DMS 273 treated with DMSO at 0.1 percent for 48 hours (cell line): ENCODE measurements at regions not wholly inside any gene's neighbourhood (a gene's known extent, or its start where the extent isn't known, plus 50 kb on each side); places are given as distances from the start of the nearest gene placed in this dataset.

Experiments used
- DNase-seq: peaks from one replicate; lab custom pipeline; 2025; lab: John Stamatoyannopoulos, UW

GRCh38 chr18:70454704-70455322, 166.0 kb downstream of the SOCS6 start:
- DNase-seq: no peak

GRCh38 chr18:70453058-70453775, 164.4 kb downstream of the SOCS6 start:
- no peak for DNase-seq

GRCh38 chr18:70452501-70452900, 163.7 kb downstream of the SOCS6 start:
- DNase-seq: no peak

- DNase-seq: peak; percentile 1
Observed at GRCh38 chr18:70450426-70451253, 161.8 kb downstream of the SOCS6 start.

GRCh38 chr18:70448588-70448987, 159.7 kb downstream of the SOCS6 start:
- DNase-seq: no peak

GRCh38 chr18:70446063-70446462, 157.2 kb downstream of the SOCS6 start:
- no peak for DNase-seq

- DNase-seq: no peak
Observed at GRCh38 chr18:70442933-70443332, 154.1 kb downstream of the SOCS6 start.

- no peak for DNase-seq
Observed at GRCh38 chr18:70432804-70433400, 144.1 kb downstream of the SOCS6 start.

- no peak for DNase-seq
Observed at GRCh38 chr18:70431203-70431624, 142.4 kb downstream of the SOCS6 start.

- DNase-seq: no peak
Observed at GRCh38 chr18:70430501-70431173, 141.8 kb downstream of the SOCS6 start.

GRCh38 chr18:70429847-70430500, 141.1 kb downstream of the SOCS6 start:
- DNase-seq: no peak

GRCh38 chr18:70428439-70428838, 139.6 kb downstream of the SOCS6 start:
- no peak for DNase-seq

- DNase-seq: no peak
Observed at GRCh38 chr18:70426818-70427217, 138.0 kb downstream of the SOCS6 start.

- DNase-seq: no peak
Observed at GRCh38 chr18:70425236-70425635, 136.4 kb downstream of the SOCS6 start.

GRCh38 chr18:70423988-70424387, 135.1 kb downstream of the SOCS6 start:
- DNase-seq: no peak

- DNase-seq: no peak
Observed at GRCh38 chr18:70423120-70423519, 134.3 kb downstream of the SOCS6 start.

- no peak for DNase-seq
Observed at GRCh38 chr18:70422391-70422965, 133.6 kb downstream of the SOCS6 start.

- DNase-seq: no peak
Observed at GRCh38 chr18:70421471-70422390, 132.9 kb downstream of the SOCS6 start.

GRCh38 chr18:70420146-70420898, 131.5 kb downstream of the SOCS6 start:
- DNase-seq: no peak
